H1 (cell line): ENCODE measurements at regions not wholly inside any gene's neighbourhood (a gene's known extent, or its start where the extent isn't known, plus 50 kb on each side); places are given as distances from the start of the nearest gene placed in this dataset.

Source experiments
- CTCF ChIA-PET: fragments of 300-600 bp; sonication (Branson Sonifier 250); formaldehyde crosslinking; loops from one replicate; lab custom pipeline; 2021; ENCODE audit not compliant: partially characterized antibody; lab: Charles Lee
- POLR2A ChIA-PET: fragments of 300-600 bp; sonication (Branson Sonifier 250); formaldehyde crosslinking; loops from one replicate; lab custom pipeline; 2021; ENCODE audit warnings: inconsistent platforms; ENCODE audit not compliant: partially characterized antibody; lab: Charles Lee
- DNase-seq, 2 experiments: peaks; one replicate each; pipeline versions ENCODE4 v3.0.0 to v3.0.0-alpha.2; 2010 to 2022; ENCODE audit warnings: low spot score in 2 of 2, low read depth in 1 of 2, mixed read lengths in 1 of 2
- FAIRE-seq: peaks from 2 replicates; lab custom pipeline; 2011; peaks lifted over from hg19 to GRCh38; lab: Jason Lieb, UNC
- H2AFZ ChIP-seq: 2 replicates; pipeline ENCODE4 v1.8.1; 2012; ENCODE audit warnings: low read length, inconsistent platforms
- H2AK5ac ChIP-seq: 2 replicates; pipeline ENCODE4 v1.6.1; 2013; ENCODE audit warnings: low read depth, low read length
- H2BK120ac ChIP-seq: replicated peaks from 2 replicates; pipeline ENCODE3; 2013; ENCODE audit warnings: low read depth, low read length, inconsistent platforms
- H2BK12ac ChIP-seq: 2 replicates; pipeline ENCODE4 v1.6.1; 2013; ENCODE audit warnings: low read depth, low read length
- H2BK15ac ChIP-seq: 2 replicates; pipeline ENCODE4 v1.6.1; 2013; ENCODE audit warnings: low read length
- H2BK20ac ChIP-seq: 2 replicates; pipeline ENCODE4 v1.6.1; 2013; ENCODE audit warnings: low read length
- H2BK5ac ChIP-seq: 2 replicates; pipeline ENCODE4 v1.6.1; 2013; ENCODE audit warnings: low read depth, low read length
- H3K14ac ChIP-seq: 2 replicates; pipeline ENCODE4 v1.6.1; 2013; ENCODE audit warnings: inconsistent platforms; ENCODE audit not compliant: insufficient read length
- H3K18ac ChIP-seq: 2 replicates; pipeline ENCODE4 v1.6.1; 2013; ENCODE audit warnings: low read length; ENCODE audit errors: extremely low read depth
- H3K23ac ChIP-seq: 2 replicates; pipeline ENCODE4 v1.6.1; 2013; ENCODE audit warnings: inconsistent platforms; ENCODE audit not compliant: insufficient read length
- H3K23me2 ChIP-seq: 2 replicates; pipeline ENCODE4 v1.6.1; 2013; ENCODE audit warnings: low read depth, low read length
- H3K27ac ChIP-seq: 2 replicates; pipeline ENCODE4 v1.6.1; 2011; ENCODE audit warnings: low read depth, low read length, inconsistent platforms
- H3K27me3 ChIP-seq, 4 experiments: replicated peaks in 1 of 4; 1 replicate in 1 of 4; 2 replicates in 3 of 4; pipeline versions ENCODE4 v1.6.1 to v1.8.1; 2011 to 2013; ENCODE audit warnings: low read length in 3 of 4, mild to moderate bottlenecking in 3 of 4, inconsistent platforms in 2 of 4, mixed read lengths in 2 of 4, moderate library complexity in 1 of 4; ENCODE audit not compliant: control insufficient read depth in 3 of 4, insufficient read depth in 3 of 4; ENCODE audit errors: extremely low read depth in 1 of 4
- H3K36me3 ChIP-seq, 4 experiments: 2 replicates each; pipeline versions ENCODE4 v1.6.1 to v1.8.1; 2011 to 2013; ENCODE audit warnings: mild to moderate bottlenecking in 4 of 4, low read length in 3 of 4, moderate library complexity in 2 of 4, control low read depth in 1 of 4, inconsistent platforms in 1 of 4; ENCODE audit not compliant: insufficient read depth in 4 of 4, control insufficient read depth in 2 of 4
- H3K4ac ChIP-seq: replicated peaks from 2 replicates; pipeline ENCODE3; 2013; ENCODE audit warnings: low read length, low read depth, mixed read lengths, inconsistent platforms; ENCODE audit not compliant: insufficient read length
- H3K4me1 ChIP-seq, 4 experiments: replicated peaks in 1 of 4; 1 replicate in 1 of 4; 2 replicates in 3 of 4; pipeline versions ENCODE4 v1.6.1 to v1.8.1; 2011 to 2013; ENCODE audit warnings: low read length in 3 of 4, inconsistent platforms in 2 of 4, mixed read lengths in 1 of 4; ENCODE audit not compliant: insufficient read depth in 4 of 4, control insufficient read depth in 3 of 4
- H3K4me2 ChIP-seq, 2 experiments: 2 replicates each; pipeline versions ENCODE4 v1.6.1 to v1.8.1; 2011 to 2013; ENCODE audit warnings: low read depth in 2 of 2, low read length in 2 of 2, control low read depth in 1 of 2, inconsistent platforms in 1 of 2, mild to moderate bottlenecking in 1 of 2; ENCODE audit not compliant: insufficient read depth in 1 of 2
- H3K4me3 ChIP-seq, 4 experiments: fragments of 200-600, 300-600 bp in 1 of 4; sonication (generic), shearing (Covaris generic), sonication (Bioruptor Twin) in 1 of 4; 2 replicates each; pipeline versions ENCODE4 v1.5.1 to v1.8.1; 2011 to 2016; ENCODE audit warnings: low read length in 4 of 4, low read depth in 3 of 4, control low read depth in 2 of 4, inconsistent platforms in 2 of 4, mild to moderate bottlenecking in 2 of 4, mixed read lengths in 1 of 4, moderate library complexity in 1 of 4; ENCODE audit not compliant: insufficient read depth in 2 of 4; ENCODE audit errors: extremely low read depth in 1 of 4
- H3K56ac ChIP-seq: replicated peaks from 2 replicates; pipeline ENCODE3; 2013; ENCODE audit warnings: low read depth, mild to moderate bottlenecking, mixed read lengths, low read length, inconsistent platforms; ENCODE audit not compliant: insufficient read length
- H3K79me1 ChIP-seq: 2 replicates; pipeline ENCODE4 v1.6.1; 2013; ENCODE audit warnings: low read depth, low read length, control low read depth
- H3K79me2 ChIP-seq, 2 experiments: 2 replicates each; pipeline versions ENCODE4 v1.6.1 to v1.8.1; 2012 to 2013; ENCODE audit warnings: low read length in 2 of 2, mild to moderate bottlenecking in 2 of 2, inconsistent platforms in 1 of 2; ENCODE audit not compliant: insufficient read depth in 2 of 2, control insufficient read depth in 1 of 2
- H3K9ac ChIP-seq, 4 experiments: replicated peaks in 1 of 4; 1 replicate in 1 of 4; 2 replicates in 3 of 4; pipeline versions ENCODE4 v1.6.1 to v1.8.1; 2011 to 2013; ENCODE audit warnings: low read depth in 3 of 4, low read length in 3 of 4, control low read depth in 2 of 4, mild to moderate bottlenecking in 2 of 4, moderate library complexity in 2 of 4, inconsistent platforms in 1 of 4; ENCODE audit errors: extremely low read depth in 1 of 4
- H3K9me3 ChIP-seq, 2 experiments: 2 replicates each; pipeline versions ENCODE4 v1.6.1 to v1.8.1; 2012 to 2013; ENCODE audit warnings: mild to moderate bottlenecking in 2 of 2, moderate library complexity in 2 of 2, control low read depth in 1 of 2, inconsistent platforms in 1 of 2, low read depth in 1 of 2, low read length in 1 of 2, mixed read lengths in 1 of 2; ENCODE audit not compliant: insufficient read depth in 2 of 2
- H4K20me1 ChIP-seq, 2 experiments: replicated peaks in 1 of 2; 2 replicates each; pipeline versions ENCODE3 to v1.8.1; 2011 to 2013; ENCODE audit warnings: inconsistent platforms in 2 of 2, low read length in 2 of 2, mild to moderate bottlenecking in 1 of 2; ENCODE audit not compliant: insufficient read depth in 2 of 2, control insufficient read depth in 1 of 2
- H4K5ac ChIP-seq: 2 replicates; pipeline ENCODE4 v1.6.1; 2013; ENCODE audit warnings: low read length, low read depth, mixed read lengths, inconsistent platforms; ENCODE audit not compliant: insufficient read length
- H4K8ac ChIP-seq: 2 replicates; pipeline ENCODE4 v1.8.0; 2013; ENCODE audit warnings: mild to moderate bottlenecking, moderate library complexity, low read length, inconsistent platforms; ENCODE audit not compliant: insufficient read depth; ENCODE audit errors: extremely low read depth
- H4K91ac ChIP-seq: replicated peaks from 2 replicates; pipeline ENCODE3; 2013; ENCODE audit warnings: low read length, mixed read lengths, inconsistent platforms; ENCODE audit not compliant: insufficient read length
- BCL11A ChIP-seq, 2 experiments: IDR thresholded peaks; one replicate each; pipeline ENCODE4 v1.6.1; 2011; ENCODE audit warnings: low read depth in 2 of 2, low read length in 2 of 2, mild to moderate bottlenecking in 2 of 2
- NRF1 ChIP-seq: IDR thresholded peaks from 2 replicates; pipeline ENCODE4 v1.6.1; 2011; ENCODE audit warnings: mild to moderate bottlenecking, low read depth, low read length, improper control_type of control experiment
- WGBS, 2 experiments: shearing (Covaris generic) in 1 of 2; methylation state at CpG; one replicate each; pipeline versions ENCODE4 v1.1.6 to v1.1.7; 2013 to 2015; ENCODE audit warnings: low lambda C conversion rate in 2 of 2, mixed read lengths in 2 of 2, inconsistent platforms in 1 of 2, low coverage in 1 of 2, missing lambda C conversion rate in 1 of 2; ENCODE audit not compliant: insufficient replicate concordance in 2 of 2, insufficient coverage in 1 of 2, insufficient read length in 1 of 2; ENCODE audit errors: extremely low coverage in 1 of 2, missing lambda C conversion rate in 1 of 2; 5-methylcytosine and 5-hydroxymethylcytosine counted together

- H2AFZ ChIP-seq = no peak overlapping the region
- H4K5ac ChIP-seq = no peak overlapping the region
- no peak overlapping the region for H2BK120ac ChIP-seq
- no peak overlapping the region for H2BK12ac ChIP-seq
- H3K4ac ChIP-seq = no peak overlapping the region
- H2BK20ac ChIP-seq = no peak overlapping the region
- H3K79me2 ChIP-seq = no peaks in the 10 kb centered on the region
- H3K36me3 ChIP-seq = no peaks in the 10 kb centered on the region
- H3K4me3 ChIP-seq = no peak overlapping the region
- H3K23me2 ChIP-seq = no peaks in the 10 kb centered on the region
- no peak overlapping the region for H4K91ac ChIP-seq
- H4K20me1 ChIP-seq = no peaks in the 10 kb centered on the region
- CTCF ChIA-PET = no interaction called here
- no peak overlapping the region for H3K27ac ChIP-seq
- H4K8ac ChIP-seq = no peak overlapping the region
- H3K27me3 ChIP-seq = no peaks in the 10 kb centered on the region
- no peaks in the 10 kb centered on the region for H3K9me3 ChIP-seq
- no peak overlapping the region for H3K56ac ChIP-seq
- no peak overlapping the region for H3K23ac ChIP-seq
- H2AK5ac ChIP-seq = no peak overlapping the region
- 79% methylated on average over 8 of the region's 8 CpGs; no CpG with 5 or more reads in 1 of the 2 experiments for WGBS, 2 experiments
- H3K4me1 ChIP-seq = no peaks in the 10 kb centered on the region
- DNase-seq = no peak
- POLR2A ChIA-PET = no interaction called here
- H3K18ac ChIP-seq = no peak overlapping the region
- no peaks in the 10 kb centered on the region for H3K79me1 ChIP-seq
- no peak for TF ChIP-seq NRF1
- TF ChIP-seq BCL11A (IDR thresholded peaks at IDR 0.05; ENCODE audit: low read depth in 2 of 2, low read length in 2 of 2) = no peak
- H3K4me2 ChIP-seq = no peak overlapping the region
- FAIRE-seq = no peak
- no peak overlapping the region for H2BK5ac ChIP-seq
- H3K9ac ChIP-seq = no peak overlapping the region
- H2BK15ac ChIP-seq = no peak overlapping the region
- no peak overlapping the region for H3K14ac ChIP-seq
Measured at GRCh38 chr4:179817317-179817716, 2375.1 kb upstream of the AGA start.
